Right atrium auricular region (tissue), 2 donors: ENCODE measurements at regions not wholly inside any gene's neighbourhood (a gene's known extent, or its start where the extent isn't known, plus 50 kb on each side); places are given as distances from the start of the nearest gene placed in this dataset.

Experiments
- DNase-seq: peaks from one replicate; pipeline ENCODE4 v3.0.0-alpha.2; 2019; ENCODE audit warnings: low spot score
- H3K27ac ChIP-seq, 2 donors: fragments of 200-600 bp; sonication (generic); 1 replicate in 1 of 2; 2 replicates in 1 of 2; pipeline ENCODE4 v1.5.1; 2016 to 2019
- H3K27me3 ChIP-seq, 2 donors: fragments of 200-600 bp; sonication (generic); one replicate each; pipeline versions ENCODE4 v1.5.1 to v1.6.0; 2017 to 2019
- H3K36me3 ChIP-seq: fragments of 200-600 bp; sonication (generic); one replicate; pipeline ENCODE4 v1.5.1; 2016
- H3K4me1 ChIP-seq, 2 donors: fragments of 200-600 bp; sonication (generic); one replicate each; pipeline versions ENCODE4 v1.5.1 to v1.6.0; 2017 to 2019
- H3K4me3 ChIP-seq, 2 donors: fragments of 200-600 bp; sonication (generic); 1 replicate in 1 of 2; 2 replicates in 1 of 2; pipeline ENCODE4 v1.5.1; 2017 to 2019; ENCODE audit warnings: mild to moderate bottlenecking in 1 of 2, moderate library complexity in 1 of 2
- H3K9me3 ChIP-seq, 2 donors: fragments of 200-600 bp; sonication (generic); one replicate each; pipeline ENCODE4 v1.5.1; 2019
- TF ChIP-seq, protein P1 (sequence below), 2 donors: fragments of 200-600 bp; sonication (generic); IDR thresholded peaks; one replicate each; pipeline ENCODE4 v1.5.1; 2019; ENCODE audit warnings: antibody characterized with exemption in 2 of 2

DNA sequence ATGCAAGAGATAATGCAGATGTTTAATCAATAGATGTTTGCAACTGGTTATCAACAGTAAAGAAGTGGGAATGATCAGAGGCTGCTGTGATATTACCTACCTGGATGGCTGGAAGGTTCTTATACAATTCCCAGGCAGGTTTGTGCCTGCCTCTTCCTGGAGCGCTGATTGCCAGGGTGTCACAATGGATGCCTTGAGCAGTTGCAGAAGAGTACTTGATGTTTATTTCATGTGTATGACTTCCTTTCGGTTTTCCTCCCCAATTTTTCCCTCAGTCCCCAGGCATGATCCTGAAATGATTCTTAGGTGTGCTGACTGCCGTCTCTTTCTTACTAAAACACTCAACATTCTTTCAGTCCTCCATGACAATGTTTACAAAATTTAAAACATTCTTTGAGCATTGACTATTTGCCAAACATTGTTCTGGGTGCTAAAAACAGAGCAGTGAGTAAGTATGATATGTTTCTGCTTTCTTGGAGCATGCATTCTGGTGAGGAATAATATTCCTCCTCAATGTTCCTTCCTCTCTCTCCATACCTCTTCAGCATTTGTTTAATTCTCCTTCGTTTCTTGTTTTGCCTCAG lies 416.6 kb upstream of the TRIB2 start:
- H3K27ac ChIP-seq = no peak overlapping the region
- no peaks in the 10 kb centered on the region for H3K4me1 ChIP-seq
- no peaks in the 10 kb centered on the region for H3K9me3 ChIP-seq
- H3K27me3 ChIP-seq = no peaks in the 10 kb centered on the region
- no peaks in the 10 kb centered on the region for H3K36me3 ChIP-seq
- TF ChIP-seq, protein P1, sequence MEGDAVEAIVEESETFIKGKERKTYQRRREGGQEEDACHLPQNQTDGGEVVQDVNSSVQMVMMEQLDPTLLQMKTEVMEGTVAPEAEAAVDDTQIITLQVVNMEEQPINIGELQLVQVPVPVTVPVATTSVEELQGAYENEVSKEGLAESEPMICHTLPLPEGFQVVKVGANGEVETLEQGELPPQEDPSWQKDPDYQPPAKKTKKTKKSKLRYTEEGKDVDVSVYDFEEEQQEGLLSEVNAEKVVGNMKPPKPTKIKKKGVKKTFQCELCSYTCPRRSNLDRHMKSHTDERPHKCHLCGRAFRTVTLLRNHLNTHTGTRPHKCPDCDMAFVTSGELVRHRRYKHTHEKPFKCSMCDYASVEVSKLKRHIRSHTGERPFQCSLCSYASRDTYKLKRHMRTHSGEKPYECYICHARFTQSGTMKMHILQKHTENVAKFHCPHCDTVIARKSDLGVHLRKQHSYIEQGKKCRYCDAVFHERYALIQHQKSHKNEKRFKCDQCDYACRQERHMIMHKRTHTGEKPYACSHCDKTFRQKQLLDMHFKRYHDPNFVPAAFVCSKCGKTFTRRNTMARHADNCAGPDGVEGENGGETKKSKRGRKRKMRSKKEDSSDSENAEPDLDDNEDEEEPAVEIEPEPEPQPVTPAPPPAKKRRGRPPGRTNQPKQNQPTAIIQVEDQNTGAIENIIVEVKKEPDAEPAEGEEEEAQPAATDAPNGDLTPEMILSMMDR (IDR thresholded peaks at IDR 0.05) = no peak
- no peak overlapping the region for H3K4me3 ChIP-seq
- DNase-seq = no peak

DNA sequence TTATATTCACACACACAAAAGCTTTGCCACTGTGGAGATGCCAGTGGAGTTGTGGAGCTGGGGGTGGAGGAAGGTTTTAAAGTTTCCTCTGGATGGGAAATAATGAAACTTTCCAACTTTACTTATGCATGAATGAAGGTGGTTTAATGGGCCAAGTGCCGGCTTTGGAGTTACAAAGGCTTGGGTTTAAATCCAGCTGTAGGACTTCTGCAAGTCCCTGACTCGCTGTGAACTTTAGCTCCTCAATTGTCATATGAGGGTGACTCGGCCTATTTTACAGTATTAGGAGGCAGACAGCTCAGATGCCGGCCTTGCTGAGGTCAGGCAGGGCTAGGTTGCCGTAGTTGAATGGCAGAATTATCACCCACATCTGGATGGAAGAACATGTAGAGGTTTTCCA lies 415.8 kb upstream of the TRIB2 start:
- H3K4me1 ChIP-seq = no peaks in the 10 kb centered on the region
- no peaks in the 10 kb centered on the region for H3K36me3 ChIP-seq
- TF ChIP-seq, protein P1 (IDR thresholded peaks at IDR 0.05) = no peak
- no peaks in the 10 kb centered on the region for H3K9me3 ChIP-seq
- no peak for DNase-seq
- no peaks in the 10 kb centered on the region for H3K27me3 ChIP-seq
- no peak overlapping the region for H3K27ac ChIP-seq
- H3K4me3 ChIP-seq = no peak overlapping the region

DNA sequence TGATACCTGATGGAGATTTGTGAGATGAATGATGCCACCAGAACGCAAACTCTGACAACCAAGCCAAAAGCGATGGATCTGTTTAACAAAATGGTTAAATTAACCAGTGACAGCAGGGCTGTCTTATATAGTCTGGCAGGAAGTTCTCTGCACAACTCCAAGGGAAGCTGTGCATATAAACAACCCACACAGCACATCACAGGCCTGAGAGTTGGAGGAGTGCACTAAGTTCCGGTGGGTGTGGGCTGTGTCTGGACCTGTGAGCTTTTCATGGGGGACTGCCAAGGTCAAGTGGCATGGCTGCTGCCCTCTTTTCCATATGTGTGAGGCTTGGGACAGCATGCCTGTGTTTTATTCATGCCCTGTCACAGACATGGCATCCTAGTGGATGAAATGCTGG lies 414.6 kb upstream of the TRIB2 start:
- no peaks in the 10 kb centered on the region for H3K36me3 ChIP-seq
- no peak overlapping the region for H3K4me3 ChIP-seq
- DNase-seq = no peak
- H3K9me3 ChIP-seq = no peaks in the 10 kb centered on the region
- H3K27me3 ChIP-seq = no peaks in the 10 kb centered on the region
- H3K27ac ChIP-seq = no peak overlapping the region
- TF ChIP-seq, protein P1 (IDR thresholded peaks at IDR 0.05) = no peak
- H3K4me1 ChIP-seq = no peaks in the 10 kb centered on the region

DNA sequence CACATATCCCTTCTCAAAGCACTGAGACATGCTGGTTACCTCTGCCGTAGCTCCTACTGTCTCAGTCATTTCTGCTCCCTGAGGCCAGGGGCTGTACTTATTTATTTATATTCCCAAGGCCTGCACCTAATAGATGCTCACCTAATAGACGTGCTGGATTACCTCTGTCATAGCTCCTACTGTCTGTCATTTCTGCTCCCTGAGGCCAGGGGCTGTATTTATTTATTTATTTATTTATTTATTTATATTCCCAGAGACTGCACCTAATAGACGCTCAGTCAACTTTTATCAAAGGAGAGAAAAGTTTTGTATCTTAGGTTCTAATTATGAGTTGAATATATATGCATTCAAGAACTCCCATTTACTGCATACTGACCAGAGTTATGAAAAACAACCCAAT lies 414.0 kb upstream of the TRIB2 start:
- H3K9me3 ChIP-seq = no peaks in the 10 kb centered on the region
- no peaks in the 10 kb centered on the region for H3K36me3 ChIP-seq
- H3K27me3 ChIP-seq = no peaks in the 10 kb centered on the region
- H3K27ac ChIP-seq = no peak overlapping the region
- DNase-seq = no peak
- TF ChIP-seq, protein P1 (IDR thresholded peaks at IDR 0.05) = no peak
- H3K4me1 ChIP-seq = no peaks in the 10 kb centered on the region
- no peak overlapping the region for H3K4me3 ChIP-seq

DNA sequence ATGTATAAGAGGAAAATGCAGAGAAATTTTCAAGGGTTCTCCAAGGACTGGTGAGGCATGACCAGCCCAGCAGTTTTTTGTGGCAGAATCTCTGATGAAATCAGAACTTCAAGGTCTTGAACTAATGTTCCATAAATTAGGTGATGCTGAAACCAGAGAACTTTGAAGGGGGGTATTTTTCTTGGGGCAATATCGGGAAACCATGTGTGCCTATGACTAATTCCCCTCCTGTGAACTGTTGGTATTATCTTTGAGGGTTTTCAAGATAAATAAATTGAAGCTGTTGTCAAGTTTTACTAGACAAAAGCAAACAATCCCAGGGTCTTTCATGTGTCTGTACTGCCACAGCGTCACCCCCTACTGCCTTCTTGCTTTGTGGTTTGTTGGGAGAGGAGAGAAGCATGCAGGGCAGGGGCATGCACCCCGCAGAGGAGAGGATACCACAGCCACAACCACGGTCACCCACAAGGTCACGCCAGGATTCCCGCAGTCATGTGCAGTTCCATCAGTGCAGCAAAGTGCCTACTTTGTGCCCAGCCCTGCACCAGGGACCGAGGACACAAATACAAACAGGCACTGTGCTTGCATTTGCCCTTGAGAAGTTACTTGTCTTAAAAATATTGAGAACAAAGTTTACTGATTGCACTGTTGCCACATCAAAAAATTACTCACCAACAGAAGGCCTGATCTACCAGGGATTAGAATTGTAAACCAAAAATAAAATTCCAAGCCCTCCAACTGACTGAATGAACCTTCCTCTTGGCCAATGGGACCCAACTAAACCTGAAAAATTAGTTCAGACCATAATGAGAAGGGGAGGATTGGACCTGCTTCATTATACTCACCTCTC lies 413.3 kb upstream of the TRIB2 start:
- H3K27me3 ChIP-seq = no peaks in the 10 kb centered on the region
- TF ChIP-seq, protein P1 (IDR thresholded peaks at IDR 0.05) = no peak
- no peak overlapping the region for H3K4me3 ChIP-seq
- no peak overlapping the region for H3K27ac ChIP-seq
- H3K9me3 ChIP-seq = no peaks in the 10 kb centered on the region
- DNase-seq = no peak
- H3K36me3 ChIP-seq = no peaks in the 10 kb centered on the region
- no peaks in the 10 kb centered on the region for H3K4me1 ChIP-seq
